ENCODE measurements at regions not wholly inside any gene's neighbourhood (a gene's known extent, or its start where the extent isn't known, plus 50 kb on each side); places are given as distances from the start of the nearest gene placed in this dataset.

DNA sequence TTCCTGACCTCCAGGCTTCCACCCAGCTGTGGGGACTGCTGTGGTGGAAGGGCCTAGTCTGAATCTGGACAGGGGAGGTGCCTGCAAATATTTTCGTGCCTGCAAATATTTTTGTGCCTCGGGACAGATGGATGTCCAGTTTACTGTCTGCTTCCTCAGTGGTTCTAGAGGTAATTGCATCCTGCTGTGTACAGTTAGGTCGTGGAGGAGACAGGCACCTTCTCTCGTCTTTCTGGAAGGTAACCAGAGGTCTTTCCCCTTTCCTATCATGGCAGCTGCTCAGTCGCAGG is 53.8 kb upstream of the TINAGL1 start:
- DNase-seq (ENCODE audit: low read depth) = no peak
- TF ChIP-seq, protein P1, sequence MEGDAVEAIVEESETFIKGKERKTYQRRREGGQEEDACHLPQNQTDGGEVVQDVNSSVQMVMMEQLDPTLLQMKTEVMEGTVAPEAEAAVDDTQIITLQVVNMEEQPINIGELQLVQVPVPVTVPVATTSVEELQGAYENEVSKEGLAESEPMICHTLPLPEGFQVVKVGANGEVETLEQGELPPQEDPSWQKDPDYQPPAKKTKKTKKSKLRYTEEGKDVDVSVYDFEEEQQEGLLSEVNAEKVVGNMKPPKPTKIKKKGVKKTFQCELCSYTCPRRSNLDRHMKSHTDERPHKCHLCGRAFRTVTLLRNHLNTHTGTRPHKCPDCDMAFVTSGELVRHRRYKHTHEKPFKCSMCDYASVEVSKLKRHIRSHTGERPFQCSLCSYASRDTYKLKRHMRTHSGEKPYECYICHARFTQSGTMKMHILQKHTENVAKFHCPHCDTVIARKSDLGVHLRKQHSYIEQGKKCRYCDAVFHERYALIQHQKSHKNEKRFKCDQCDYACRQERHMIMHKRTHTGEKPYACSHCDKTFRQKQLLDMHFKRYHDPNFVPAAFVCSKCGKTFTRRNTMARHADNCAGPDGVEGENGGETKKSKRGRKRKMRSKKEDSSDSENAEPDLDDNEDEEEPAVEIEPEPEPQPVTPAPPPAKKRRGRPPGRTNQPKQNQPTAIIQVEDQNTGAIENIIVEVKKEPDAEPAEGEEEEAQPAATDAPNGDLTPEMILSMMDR (IDR thresholded peaks at IDR 0.05; ENCODE audit: control insufficient read depth, extremely low read depth, insufficient read depth) = no peak

GRCh38 chr1:31523012-31523411 is 53.3 kb upstream of the TINAGL1 start:
- no peak for DNase-seq (ENCODE audit: low read depth)

More for the DNA sequence above, 53.8 kb upstream of the TINAGL1 start:
- no peak overlapping the region for H3K4me3 ChIP-seq (ENCODE audit: low read depth, low read length)

GRCh38 chr1:31523769-31524168 is 52.5 kb upstream of the TINAGL1 start:
- DNase-seq (ENCODE audit: low read depth) = no peak
- TF ChIP-seq, protein P1 (IDR thresholded peaks at IDR 0.05; ENCODE audit: control insufficient read depth, extremely low read depth, insufficient read depth) = no peak
- no peak overlapping the region for H3K4me3 ChIP-seq (ENCODE audit: low read depth, low read length)

More at GRCh38 chr1:31523012-31523411, 53.3 kb upstream of the TINAGL1 start:
- TF ChIP-seq, protein P1 (IDR thresholded peaks at IDR 0.05; ENCODE audit: control insufficient read depth, extremely low read depth, insufficient read depth) = no peak
- no peak overlapping the region for H3K4me3 ChIP-seq (ENCODE audit: low read depth, low read length)

DNA sequence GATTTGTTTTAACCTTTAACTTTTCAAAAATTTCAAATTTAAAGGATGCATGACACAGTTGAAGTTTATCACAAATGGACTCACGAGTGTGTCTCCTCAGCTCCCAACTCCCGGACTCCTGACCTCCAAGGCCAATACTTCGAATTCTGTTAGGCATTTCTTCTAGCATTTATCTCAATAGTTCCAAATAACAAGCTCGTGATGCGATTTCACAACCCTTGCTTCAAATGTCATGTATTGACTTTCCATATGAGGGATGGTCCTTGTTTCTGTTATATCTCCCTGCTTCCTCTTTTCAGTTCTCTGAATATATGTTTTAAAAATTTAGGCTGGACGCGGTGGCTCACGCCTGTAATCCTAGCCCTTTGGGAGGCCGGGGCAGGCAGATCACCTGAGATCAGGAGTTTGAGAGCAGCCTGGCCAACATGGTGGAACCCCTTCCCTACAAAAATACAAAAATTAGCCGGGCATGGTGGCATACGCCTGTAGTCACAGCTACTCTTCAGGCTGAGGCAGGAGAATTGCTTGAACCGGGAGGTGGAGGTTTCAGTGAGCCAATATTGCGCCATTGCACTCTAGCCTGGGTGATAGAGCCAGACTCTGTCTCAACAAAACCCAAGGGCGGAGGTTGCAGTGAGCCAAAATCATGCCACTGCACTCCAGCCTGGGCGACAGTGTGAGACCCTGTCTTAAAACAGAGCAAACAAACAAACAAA is 52.0 kb upstream of the TINAGL1 start:
- no peak overlapping the region for H3K4me3 ChIP-seq (ENCODE audit: low read depth, low read length)
- DNase-seq (ENCODE audit: low read depth) = no peak
- TF ChIP-seq, protein P1 (IDR thresholded peaks at IDR 0.05; ENCODE audit: control insufficient read depth, extremely low read depth, insufficient read depth) = no peak
